ENCODE measurements at regions not wholly inside any gene's neighbourhood (a gene's known extent, or its start where the extent isn't known, plus 50 kb on each side); places are given as distances from the start of the nearest gene placed in this dataset.

DNA sequence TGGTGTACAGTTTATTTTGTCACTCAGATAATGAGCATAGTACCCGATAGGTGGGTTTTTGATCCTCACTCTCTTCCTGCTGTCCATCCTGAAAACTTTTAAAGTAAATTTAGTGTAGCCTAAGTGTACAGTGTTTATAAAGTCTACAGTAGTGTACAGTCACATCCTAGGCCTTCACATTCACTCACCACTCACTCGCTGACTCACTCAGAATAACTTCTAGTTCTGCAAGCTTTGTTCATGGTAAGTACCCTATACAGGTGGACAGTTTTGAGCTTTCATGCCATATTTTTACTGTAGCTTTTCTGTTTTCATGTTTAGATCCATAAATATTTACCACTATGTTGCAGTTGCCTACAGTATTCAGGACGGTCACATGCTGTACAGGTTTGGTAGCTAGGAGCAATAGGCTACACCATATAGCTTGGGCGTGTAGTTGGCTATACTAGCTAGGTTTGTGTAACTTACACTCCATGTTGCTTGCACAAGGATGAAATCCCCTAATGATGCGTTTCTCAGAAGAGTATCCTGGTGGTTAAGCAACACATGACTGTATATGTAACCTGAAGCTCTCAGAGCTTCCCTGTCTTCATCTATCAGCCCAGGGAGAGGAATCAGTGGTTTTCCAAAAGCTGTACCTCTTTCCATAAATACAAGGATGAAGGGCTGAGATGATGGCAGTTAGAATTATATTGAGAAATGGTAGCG lies 87.6 kb upstream of the SLC25A26 start:
- no peak for DNase-seq

DNA sequence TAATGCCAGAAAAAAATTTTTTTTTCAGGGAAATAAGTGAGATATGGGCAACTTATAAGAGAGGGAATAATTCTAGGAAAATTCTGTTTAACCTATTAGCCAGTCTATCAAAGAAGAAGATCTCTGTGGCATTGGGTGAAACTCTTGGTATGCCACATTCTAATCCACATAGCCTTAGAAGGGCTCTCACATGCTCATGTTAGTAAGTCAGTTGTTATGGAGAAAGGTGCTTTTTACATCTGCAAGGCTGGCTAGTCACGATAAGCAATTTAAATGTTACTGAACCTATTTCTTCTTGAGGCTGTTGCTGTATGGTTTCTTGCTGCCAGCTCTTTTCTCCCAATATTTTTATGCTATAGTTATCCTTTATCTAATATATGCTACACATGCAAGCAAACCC lies 89.9 kb upstream of the MAGI1 start:
- DNase-seq, result no peak

DNA sequence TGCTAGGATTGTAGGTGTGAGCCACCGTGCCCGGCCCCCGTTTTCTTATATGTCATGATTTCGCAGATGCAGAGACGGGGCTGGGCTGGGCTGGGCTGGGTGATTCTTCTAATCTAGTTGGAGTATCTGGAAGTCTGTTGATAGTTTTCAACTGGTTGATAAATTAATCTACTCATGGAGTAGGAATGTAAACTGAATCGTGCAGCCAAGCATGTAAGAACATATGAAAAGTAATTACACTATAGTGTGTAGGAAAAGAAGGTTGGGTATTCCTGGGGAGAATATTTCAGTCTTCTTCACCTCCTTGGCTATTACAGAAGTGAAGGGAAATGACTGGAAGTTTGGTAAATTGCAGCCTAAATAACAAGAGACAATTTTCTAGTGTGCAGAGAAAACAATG lies 82.6 kb upstream of the MAGI1 start:
- DNase-seq, result no peak

DNA sequence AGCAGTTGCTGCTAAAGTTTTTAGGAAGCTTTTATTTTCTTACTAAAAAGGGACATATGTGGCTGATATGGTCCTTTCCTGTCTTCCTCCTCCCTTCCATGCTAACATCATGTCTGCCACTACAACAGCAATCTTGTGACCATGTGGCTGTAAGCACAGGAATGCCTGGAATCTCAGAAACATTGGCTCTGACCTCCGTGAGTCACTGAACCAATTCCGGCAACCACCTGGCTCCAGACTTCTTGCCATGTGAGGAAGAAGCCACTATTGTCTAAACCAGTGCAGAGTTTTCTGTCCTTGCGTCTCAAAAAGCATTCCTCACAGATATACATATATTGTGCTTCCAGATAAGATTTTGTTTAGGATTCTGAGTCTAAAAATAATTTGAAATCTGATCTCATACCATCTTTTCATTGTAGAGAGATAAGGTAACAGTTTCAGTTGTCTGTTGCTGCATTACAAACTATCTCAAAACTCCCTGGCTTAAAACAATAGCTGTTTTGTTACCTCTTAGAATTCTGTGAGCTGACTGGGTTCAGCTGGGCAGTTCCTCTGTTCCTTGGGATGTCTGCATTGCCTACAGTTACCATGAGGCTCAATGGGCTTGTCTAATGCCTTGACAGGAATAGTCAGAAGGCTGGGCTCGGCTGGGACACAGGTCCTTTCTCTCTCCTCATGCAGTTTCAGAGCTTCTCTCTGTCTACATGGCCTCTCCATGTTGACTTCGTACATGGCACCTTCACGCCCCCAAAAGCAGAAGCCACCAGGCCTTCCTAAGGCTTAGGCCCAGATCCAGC lies 77.3 kb upstream of the MAGI1 start:
- peak in 1 of 56 donors; percentile 1 for DNase-seq

DNA sequence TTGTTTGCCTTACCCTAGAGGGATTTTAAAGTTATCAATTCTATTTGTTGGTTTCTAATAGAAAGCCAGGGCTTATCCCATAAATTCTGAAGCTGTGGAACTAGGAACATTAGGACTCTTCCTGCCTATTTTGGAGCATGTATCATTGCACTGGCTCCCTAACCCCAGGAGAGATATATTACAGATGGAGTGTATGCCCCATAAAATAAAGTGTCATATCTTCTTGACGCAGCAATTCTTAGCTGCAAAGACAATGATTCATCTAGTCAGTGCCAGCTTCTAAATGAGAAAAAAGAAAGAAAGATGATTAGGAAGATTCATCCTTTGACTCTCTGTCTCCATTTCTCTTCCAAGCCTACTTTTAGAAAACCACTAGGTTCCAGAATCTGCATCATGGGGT lies 74.8 kb upstream of the MAGI1 start:
- DNase-seq, result no peak

DNA sequence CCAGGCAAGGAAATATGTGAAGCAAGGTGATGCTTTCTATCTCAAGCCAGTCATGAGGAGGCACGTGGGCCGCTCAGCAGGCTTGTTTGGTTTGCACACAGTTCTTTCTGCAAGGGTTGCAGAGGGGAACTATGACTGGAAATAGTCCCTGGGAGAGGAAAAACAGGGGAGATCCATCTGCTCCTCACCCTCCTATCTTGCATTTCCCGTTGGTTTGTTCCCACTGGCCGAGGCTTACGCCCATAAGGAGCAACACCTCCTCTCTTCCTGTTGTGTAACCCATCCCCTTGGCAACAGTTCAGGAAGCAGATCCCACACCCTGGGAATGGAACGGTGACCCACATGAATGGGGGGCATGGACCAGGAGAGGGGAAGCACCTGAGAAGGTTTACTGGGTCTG lies 72.1 kb upstream of the MAGI1 start:
- peak in 1 of 56 donors; percentile 3 for DNase-seq

DNA sequence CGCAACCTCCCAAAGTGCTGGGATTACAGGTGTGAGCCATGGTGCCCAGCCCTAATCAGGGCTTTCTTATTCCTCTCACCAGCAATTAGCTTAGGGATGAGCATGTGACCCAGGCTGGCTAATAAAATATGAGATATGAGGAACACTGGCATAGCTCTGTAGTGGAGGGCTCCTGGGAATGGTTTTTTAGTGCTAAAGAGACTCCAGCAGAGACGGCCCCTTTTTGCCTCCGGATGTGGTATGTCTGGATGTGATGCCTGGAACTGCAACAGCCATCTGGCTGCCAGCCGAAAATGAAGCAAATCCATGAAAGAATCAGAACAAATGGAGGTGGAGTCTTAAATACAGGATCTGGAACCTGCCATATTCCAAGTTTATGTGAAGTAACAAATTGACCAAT lies 69.1 kb upstream of the MAGI1 start:
- no peak for DNase-seq

DNA sequence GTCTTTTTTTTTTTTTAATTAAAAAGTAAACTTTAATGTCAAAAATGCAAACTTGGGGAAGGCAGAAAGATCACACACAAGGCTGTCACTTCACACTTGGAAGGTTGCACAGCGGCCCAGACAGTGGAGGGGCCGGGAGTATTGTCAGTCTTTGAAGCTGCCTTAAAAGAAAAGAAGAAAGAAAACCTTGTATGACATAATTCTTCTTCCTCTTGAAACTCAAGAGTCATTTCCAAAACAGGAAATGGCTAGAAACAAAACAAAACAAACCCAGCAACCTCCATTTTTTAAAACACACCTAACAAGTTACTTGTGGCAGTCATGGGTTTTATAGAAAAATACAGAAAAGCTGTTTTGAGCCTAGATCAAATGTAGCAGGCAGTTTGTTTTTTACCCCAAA lies 68.1 kb upstream of the MAGI1 start:
- DNase-seq, result no peak

DNA sequence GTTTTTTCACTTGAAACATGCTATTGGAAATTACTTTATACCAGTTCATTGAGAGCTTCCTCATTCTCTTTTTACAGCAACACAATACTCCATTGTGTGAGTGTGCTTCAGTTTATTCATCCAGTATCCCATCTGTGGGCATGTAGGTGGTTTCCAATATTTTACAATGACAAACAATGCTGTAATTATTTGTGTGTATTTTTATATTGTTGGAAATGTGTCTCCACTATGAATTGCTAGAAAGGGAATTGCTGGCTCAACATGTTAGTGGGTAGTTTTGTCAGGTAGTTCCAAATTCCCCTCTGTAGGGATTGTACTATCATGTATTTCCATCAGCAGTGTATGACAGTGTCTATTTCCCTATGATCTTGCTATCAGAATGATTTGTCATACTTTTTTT lies 65.8 kb upstream of the MAGI1 start:
- no peak for DNase-seq

DNA sequence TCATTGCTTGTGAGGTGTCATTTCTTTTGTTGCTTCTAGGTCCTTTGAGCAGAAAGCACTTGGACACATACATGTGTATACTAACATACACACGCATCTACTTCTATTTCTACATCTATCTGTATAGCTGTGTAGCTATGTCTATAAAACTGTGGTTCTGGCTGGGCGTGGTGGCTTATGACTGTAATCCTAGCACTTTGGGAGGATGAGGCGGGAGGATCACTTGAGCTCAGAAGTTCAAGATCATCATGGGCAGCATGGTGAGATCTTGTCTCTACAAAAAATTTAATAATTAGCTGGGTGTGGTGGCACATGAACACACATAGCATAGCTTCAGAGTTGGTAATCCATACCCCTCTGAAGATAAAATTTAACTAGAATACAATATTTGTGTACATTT lies 65.0 kb upstream of the MAGI1 start:
- no peak for DNase-seq

DNA sequence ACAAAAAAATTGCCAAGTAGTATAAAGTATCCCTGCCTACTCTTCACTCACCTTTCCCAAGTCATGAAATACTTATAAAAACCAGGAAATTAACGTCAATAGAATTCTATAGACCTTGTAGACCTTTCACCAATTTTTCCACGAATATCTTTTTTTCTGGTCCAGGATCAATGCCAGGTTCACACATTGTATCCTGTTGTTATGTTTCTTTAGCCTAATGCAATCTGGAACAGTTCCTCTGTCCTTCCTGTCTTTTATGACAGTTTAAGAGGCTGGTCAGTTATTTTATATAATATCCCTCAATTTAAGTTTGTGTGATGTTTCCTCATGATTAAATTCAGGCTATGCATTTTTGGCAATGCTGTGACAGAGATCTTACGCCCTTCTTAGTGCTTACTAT lies 63.2 kb upstream of the MAGI1 start:
- DNase-seq, result no peak

DNA sequence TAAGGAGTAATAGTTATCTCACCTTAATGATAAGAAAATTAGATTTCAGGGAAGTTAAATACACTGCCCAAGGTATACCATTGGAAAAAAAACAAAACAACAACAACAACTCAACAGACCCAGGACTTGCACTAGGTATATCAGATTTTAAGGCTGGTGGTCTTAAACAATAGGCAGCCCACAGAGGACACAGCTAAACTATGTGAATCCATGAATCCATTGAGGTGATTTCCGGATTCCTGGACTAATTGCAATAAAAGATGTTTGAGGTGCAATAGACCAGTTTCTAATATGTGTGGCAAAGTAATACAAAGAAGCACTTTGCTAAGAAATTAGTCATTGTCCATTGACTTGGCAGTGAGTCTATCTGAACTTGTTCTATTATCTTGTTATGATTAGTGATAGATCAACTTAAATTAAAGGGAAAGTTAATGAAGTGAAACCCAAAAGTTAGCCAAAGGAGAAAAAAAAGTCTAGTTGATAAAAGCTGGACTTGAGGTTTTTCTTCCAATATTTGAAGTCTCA lies 60.9 kb upstream of the MAGI1 start:
- DNase-seq, result no peak

DNA sequence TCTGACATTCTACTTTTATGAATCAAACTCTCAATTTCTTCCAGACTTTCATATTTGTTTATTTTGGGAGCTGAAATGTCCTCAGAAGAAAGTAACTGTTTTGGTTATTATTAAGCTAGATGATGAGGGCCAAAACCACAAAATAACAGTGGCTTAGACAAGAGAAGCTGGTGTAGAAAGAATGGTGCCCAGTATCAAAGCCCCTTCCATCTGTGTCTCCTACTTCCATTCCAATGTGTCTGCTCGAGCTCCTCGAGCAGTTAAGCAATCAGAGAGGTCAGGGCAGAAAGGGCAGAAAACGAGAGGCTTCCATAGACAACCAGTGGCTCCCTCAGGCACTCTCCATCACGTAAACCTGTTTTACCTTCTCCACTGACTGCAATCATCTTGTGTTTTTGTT lies 59.7 kb upstream of the MAGI1 start:
- DNase-seq, result no peak

DNA sequence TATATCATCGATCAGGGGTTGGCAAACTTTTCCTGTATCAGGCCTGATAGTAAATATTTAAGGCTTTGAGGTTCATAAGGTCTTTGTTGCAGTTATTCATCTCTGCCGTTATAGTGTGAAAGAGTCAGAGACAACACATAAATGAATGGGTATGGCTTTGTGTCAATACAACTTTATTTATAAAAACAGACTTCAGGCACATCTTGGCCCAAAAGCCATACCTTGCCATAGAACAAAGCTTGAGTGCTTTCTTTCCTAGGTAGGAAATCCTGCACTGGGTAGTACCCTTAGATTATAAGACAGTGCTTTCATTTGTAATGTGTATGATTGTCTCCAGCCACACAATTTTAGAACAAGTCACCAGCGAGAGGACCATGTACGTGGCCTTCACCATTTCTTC lies 58.9 kb upstream of the MAGI1 start:
- DNase-seq, result no peak

DNA sequence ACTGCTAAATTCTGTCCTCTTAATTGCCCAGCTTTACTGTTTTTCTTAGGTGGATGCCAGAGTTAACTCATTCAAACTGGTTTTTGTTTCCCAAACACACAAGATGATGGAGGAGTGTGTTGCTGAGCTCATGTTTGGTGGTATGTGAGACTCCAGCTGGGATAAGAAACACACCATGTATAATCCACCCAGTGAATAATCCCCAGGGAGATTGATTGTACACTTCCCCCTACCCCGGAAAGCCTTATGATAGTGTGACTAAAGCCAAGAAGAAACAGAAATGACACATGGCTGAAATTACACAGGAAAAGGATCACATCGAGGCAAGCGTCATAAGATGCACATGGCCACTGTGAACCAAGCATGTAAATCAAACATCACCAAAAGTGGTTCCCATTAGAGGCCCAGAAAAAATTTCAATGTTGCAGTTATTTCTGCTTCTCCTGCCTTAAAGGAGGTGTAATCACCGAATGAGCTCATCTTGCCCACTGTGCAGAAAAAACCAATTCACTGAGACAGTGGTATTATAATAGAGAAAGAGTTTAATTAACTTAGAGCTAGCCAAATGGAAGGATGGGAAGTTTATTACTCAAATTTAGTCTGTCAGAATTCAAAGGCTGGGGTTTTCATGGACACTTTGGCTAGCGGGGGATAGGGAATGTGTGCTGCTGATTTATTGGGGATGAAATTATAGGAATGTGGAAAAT lies 56.7 kb upstream of the MAGI1 start:
- DNase-seq, result no peak

DNA sequence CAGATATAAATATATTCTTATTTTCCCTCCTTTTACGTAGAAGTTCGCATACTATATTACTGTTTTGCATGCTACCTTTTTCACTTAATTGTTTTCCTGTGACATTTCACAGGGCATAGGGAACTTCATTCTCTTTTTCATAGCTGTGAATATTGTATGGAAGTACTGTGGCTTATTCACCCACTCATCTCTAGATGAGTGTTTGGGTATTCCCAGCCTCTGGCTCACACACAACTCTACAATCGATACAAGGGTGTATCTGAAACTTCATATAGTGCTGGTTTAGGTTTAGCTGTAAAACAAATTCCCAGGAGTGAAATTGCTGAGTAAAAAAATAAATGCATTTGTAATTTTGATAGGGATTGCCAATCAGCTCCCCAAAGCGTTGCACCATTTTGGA lies 55.3 kb upstream of the MAGI1 start:
- no peak for DNase-seq

DNA sequence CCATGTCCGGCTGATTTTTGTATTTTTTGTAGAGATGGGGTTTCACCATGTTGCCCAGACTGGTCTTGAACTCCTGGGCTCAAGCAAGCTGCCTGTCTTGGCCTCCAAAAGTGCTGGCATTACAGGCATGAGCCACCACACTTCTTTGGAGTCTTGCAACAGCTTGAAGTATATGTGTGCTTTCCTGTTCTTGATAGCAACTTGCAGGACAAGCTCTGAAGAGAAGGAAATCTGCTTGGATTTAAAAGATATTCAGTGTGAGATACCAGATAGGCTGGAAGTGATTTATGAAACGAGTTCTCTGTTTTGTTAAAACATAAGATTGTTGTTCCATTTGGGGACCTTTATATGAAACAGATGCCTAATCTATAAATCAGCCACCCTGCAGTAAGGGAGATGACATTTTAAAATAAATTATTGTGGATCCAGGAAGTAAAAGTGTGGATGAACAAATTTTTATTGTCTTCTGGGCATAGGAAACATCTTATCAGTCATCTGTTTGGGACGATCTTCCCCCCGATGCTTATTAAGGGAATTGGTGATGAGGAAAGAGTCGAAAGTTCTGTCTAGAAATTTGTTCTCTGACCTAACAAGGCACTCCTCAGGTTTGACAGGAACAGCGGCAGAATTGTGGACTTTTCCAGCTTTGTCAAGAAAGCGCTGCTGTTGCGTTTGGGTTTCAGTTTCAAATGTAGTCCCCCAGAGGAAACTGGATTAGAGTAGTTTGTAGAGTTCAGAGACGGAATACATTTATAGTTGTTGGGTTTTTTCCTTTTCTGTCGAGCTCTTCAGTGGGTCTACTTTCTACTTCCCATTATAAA lies 53.7 kb upstream of the MAGI1 start:
- no peak for DNase-seq

Data from amygdala (tissue), 56 donors.